ENCODE measurements at regions not wholly inside any gene's neighbourhood (a gene's known extent, or its start where the extent isn't known, plus 50 kb on each side); places are given as distances from the start of the nearest gene placed in this dataset.
"Not testable (repeated sequence)": the region's sequence is repeated elsewhere in the genome, so short reads cannot be mapped to it uniquely, and the experiment has no call there.

- H3K27me3 ChIP-seq (ENCODE audit: control insufficient read depth, insufficient read depth, low read length): no peaks in the 10 kb centered on the region
- CTCF ChIA-PET: no interaction called here
- intact Hi-C loops (cut with micrococcal nuclease; ENCODE audit: unreplicated experiment) (loop anchor here (10.0 kb wide), 2 partner anchors 265 to 355 kb away; partner anchors contain the start of gene RBPJ), in situ Hi-C loops (cut with HindIII; ENCODE audit: low pct_unique_long_range_greater_than_20kb, low sequenced_read_pairs) (no loop called here)
- no peak overlapping the region for H3K27ac ChIP-seq (ENCODE audit: low read length)
- ATAC-seq: no peak
- no peaks in the 10 kb centered on the region for H3K4me1 ChIP-seq (ENCODE audit: control insufficient read depth, insufficient read depth, low read length)
- no peak overlapping the region for H3K4me3 ChIP-seq (ENCODE audit: low read depth in 2 of 2, low read length in 2 of 2)
- no peak for DNase-seq (ENCODE audit: low read depth, low spot score)
- TF ChIP-seq TCF7L2 (IDR thresholded peaks at IDR 0.05; ENCODE audit: low read depth, low read length) (no peak), POLR2AphosphoS5 (IDR thresholded peaks at IDR 0.05; ENCODE audit: low read depth, low read length) (no peak)
- no peaks in the 10 kb centered on the region for H3K36me3 ChIP-seq (ENCODE audit: control insufficient read depth, insufficient read depth, low read length)
- no TSS peak for BruUV-seq (replicated peaks)
- POLR2A ChIA-PET: no interaction called here
- H3K9me3 ChIP-seq (ENCODE audit: control insufficient read depth, insufficient read depth, low read depth, low read length): no peaks in the 10 kb centered on the region
Measured at GRCh38 chr4:26060286-26060685, 146.3 kb downstream of the SMIM20 start.

GRCh38 chr4:26061248-26061986, 147.4 kb downstream of the SMIM20 start:
- Histone ChIP-seq H3K9me3 (ENCODE audit: control insufficient read depth, insufficient read depth, low read depth, low read length) (no peaks in the 10 kb centered on the region), H3K4me3 (ENCODE audit: low read depth in 2 of 2, low read length in 2 of 2) (no peak overlapping the region), H3K27me3 (ENCODE audit: control insufficient read depth, insufficient read depth, low read length) (no peaks in the 10 kb centered on the region), H3K36me3 (ENCODE audit: control insufficient read depth, insufficient read depth, low read length) (no peaks in the 10 kb centered on the region), H3K27ac (ENCODE audit: low read length) (no peak overlapping the region), H3K4me1 (ENCODE audit: control insufficient read depth, insufficient read depth, low read length) (no peaks in the 10 kb centered on the region)
- intact Hi-C loops (cut with micrococcal nuclease; ENCODE audit: unreplicated experiment) (loop anchor here (10.0 kb wide), 2 partner anchors 263 to 353 kb away; partner anchors contain the start of gene RBPJ), in situ Hi-C loops (cut with HindIII; ENCODE audit: low pct_unique_long_range_greater_than_20kb, low sequenced_read_pairs) (no loop called here)
- ChIA-PET POLR2A (no interaction called here), CTCF (interaction anchor here (0.6 kb wide), 1 partner anchor 176 kb away, joined by 3 read pairs; no protein-coding TSS in a partner anchor)
- peak; percentile 96 for ATAC-seq
- no TSS peak for BruUV-seq (replicated peaks)
- TF ChIP-seq CTCF (IDR thresholded peaks at IDR 0.05): peak; percentile 77
- no peak for TF ChIP-seq SIN3A (IDR thresholded peaks at IDR 0.05; ENCODE audit: borderline replicate concordance, insufficient read depth, low read depth, low read length)
- DNase-seq (ENCODE audit: low read depth, low spot score): peak; percentile 28

GRCh38 chr4:26062215-26062614, 148.2 kb downstream of the SMIM20 start:
- no peaks in the 10 kb centered on the region for H3K27me3 ChIP-seq (ENCODE audit: control insufficient read depth, insufficient read depth, low read length)
- intact Hi-C loops (cut with micrococcal nuclease; ENCODE audit: unreplicated experiment): loop anchor here (10.0 kb wide), 2 partner anchors 263 to 353 kb away; partner anchors contain the start of gene RBPJ
- H3K9me3 ChIP-seq (ENCODE audit: control insufficient read depth, insufficient read depth, low read depth, low read length): no peaks in the 10 kb centered on the region
- H3K4me1 ChIP-seq (ENCODE audit: control insufficient read depth, insufficient read depth, low read length): no peaks in the 10 kb centered on the region
- H3K4me3 ChIP-seq (ENCODE audit: low read depth in 2 of 2, low read length in 2 of 2): no peak overlapping the region
- ChIA-PET CTCF (no interaction called here), POLR2A (no interaction called here)
- no peak overlapping the region for H3K27ac ChIP-seq (ENCODE audit: low read length)
- DNase-seq (ENCODE audit: low read depth, low spot score) (no peak), ATAC-seq (no peak)
- in situ Hi-C loops (cut with HindIII; ENCODE audit: low pct_unique_long_range_greater_than_20kb, low sequenced_read_pairs): no loop called here
- no TSS peak for BruUV-seq (replicated peaks)
- H3K36me3 ChIP-seq (ENCODE audit: control insufficient read depth, insufficient read depth, low read length): no peaks in the 10 kb centered on the region
- no peak for TF ChIP-seq CTCF (IDR thresholded peaks at IDR 0.05)
- no peak for TF ChIP-seq POLR2AphosphoS5 (IDR thresholded peaks at IDR 0.05; ENCODE audit: low read depth, low read length)
- TF ChIP-seq SIN3A (IDR thresholded peaks at IDR 0.05; ENCODE audit: borderline replicate concordance, insufficient read depth, low read depth, low read length): no peak
- no peak for TF ChIP-seq REST (IDR thresholded peaks at IDR 0.05; ENCODE audit: insufficient read depth in 1 of 2, low read depth in 2 of 2, low read length in 1 of 2)
- TF ChIP-seq TCF7L2 (IDR thresholded peaks at IDR 0.05; ENCODE audit: low read depth, low read length): no peak

- H3K27ac ChIP-seq (ENCODE audit: low read length); H3K27me3 ChIP-seq (ENCODE audit: control insufficient read depth, insufficient read depth, low read length); BruUV-seq (replicated peaks); DNase-seq (ENCODE audit: low read depth, low spot score); ATAC-seq; H3K36me3 ChIP-seq (ENCODE audit: control insufficient read depth, insufficient read depth, low read length); POLR2A ChIA-PET; H3K9me3 ChIP-seq (ENCODE audit: control insufficient read depth, insufficient read depth, low read depth, low read length); H3K4me3 ChIP-seq (ENCODE audit: low read depth in 2 of 2, low read length in 2 of 2); in situ Hi-C loops (cut with HindIII; ENCODE audit: low pct_unique_long_range_greater_than_20kb, low sequenced_read_pairs); CTCF ChIA-PET; H3K4me1 ChIP-seq (ENCODE audit: control insufficient read depth, insufficient read depth, low read length): not testable (repeated sequence)
- intact Hi-C loops (cut with micrococcal nuclease; ENCODE audit: unreplicated experiment): loop anchor here (10.0 kb wide), 2 partner anchors 261 to 351 kb away; partner anchors contain the start of gene RBPJ
Measured at GRCh38 chr4:26064009-26064408, 150.0 kb downstream of the SMIM20 start.

All from Panc1 (cell line).